SU-DHL-6 (cell line): ENCODE measurements at regions not wholly inside any gene's neighbourhood (a gene's known extent, or its start where the extent isn't known, plus 50 kb on each side); places are given as distances from the start of the nearest gene placed in this dataset.

Experiments
- EZH2phosphoT487 ChIP-seq: fragments of 200-600 bp; sonication (generic), shearing (Covaris generic); conservative IDR thresholded peaks from 2 replicates; pipeline ENCODE4 v1.6.1; 2018; ENCODE audit warnings: mild to moderate bottlenecking, antibody characterized with exemption, low read length, moderate library complexity, mixed read lengths
- TF ChIP-seq, protein P1 (sequence below): fragments of 200-600 bp; sonication (generic); IDR thresholded peaks from one replicate; pipeline ENCODE4 v1.5.1; 2017; ENCODE audit warnings: antibody characterized with exemption, mild to moderate bottlenecking, low read length, moderate library complexity; ENCODE audit not compliant: insufficient read depth, poor library complexity, severe bottlenecking

GRCh38 chr11:116438651-116439360 lies 334.0 kb downstream of the BUD13 start:
- TF ChIP-seq, protein P1, sequence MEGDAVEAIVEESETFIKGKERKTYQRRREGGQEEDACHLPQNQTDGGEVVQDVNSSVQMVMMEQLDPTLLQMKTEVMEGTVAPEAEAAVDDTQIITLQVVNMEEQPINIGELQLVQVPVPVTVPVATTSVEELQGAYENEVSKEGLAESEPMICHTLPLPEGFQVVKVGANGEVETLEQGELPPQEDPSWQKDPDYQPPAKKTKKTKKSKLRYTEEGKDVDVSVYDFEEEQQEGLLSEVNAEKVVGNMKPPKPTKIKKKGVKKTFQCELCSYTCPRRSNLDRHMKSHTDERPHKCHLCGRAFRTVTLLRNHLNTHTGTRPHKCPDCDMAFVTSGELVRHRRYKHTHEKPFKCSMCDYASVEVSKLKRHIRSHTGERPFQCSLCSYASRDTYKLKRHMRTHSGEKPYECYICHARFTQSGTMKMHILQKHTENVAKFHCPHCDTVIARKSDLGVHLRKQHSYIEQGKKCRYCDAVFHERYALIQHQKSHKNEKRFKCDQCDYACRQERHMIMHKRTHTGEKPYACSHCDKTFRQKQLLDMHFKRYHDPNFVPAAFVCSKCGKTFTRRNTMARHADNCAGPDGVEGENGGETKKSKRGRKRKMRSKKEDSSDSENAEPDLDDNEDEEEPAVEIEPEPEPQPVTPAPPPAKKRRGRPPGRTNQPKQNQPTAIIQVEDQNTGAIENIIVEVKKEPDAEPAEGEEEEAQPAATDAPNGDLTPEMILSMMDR: no peak
- no peak for TF ChIP-seq EZH2phosphoT487
